ENCODE measurements at regions not wholly inside any gene's neighbourhood (a gene's known extent, or its start where the extent isn't known, plus 50 kb on each side); places are given as distances from the start of the nearest gene placed in this dataset.
"Not testable (repeated sequence)": the region's sequence is repeated elsewhere in the genome, so short reads cannot be mapped to it uniquely, and the experiment has no call there.

- H3K27me3 ChIP-seq (ENCODE audit: control insufficient read depth, insufficient read depth, low read length); H3K9me3 ChIP-seq (ENCODE audit: control insufficient read depth, insufficient read depth, low read length); H3K4me1 ChIP-seq (ENCODE audit: control insufficient read depth, insufficient read depth, low read length); H3K9ac ChIP-seq (ENCODE audit: low read depth, low read length); H3K4me3 ChIP-seq (ENCODE audit: low read depth, low read length); H3K36me3 ChIP-seq (ENCODE audit: control insufficient read depth, insufficient read depth, low read length): not testable (repeated sequence)
These were observed 554.0 kb downstream of the PCDH11X start for GRCh38 chrX:92333194-92333593.

GRCh38 chrX:92351065-92351464 is 571.9 kb downstream of the PCDH11X start:
- not testable (repeated sequence) for H3K4me1 ChIP-seq (ENCODE audit: control insufficient read depth, insufficient read depth, low read length); H3K27me3 ChIP-seq (ENCODE audit: control insufficient read depth, insufficient read depth, low read length); H3K9ac ChIP-seq (ENCODE audit: low read depth, low read length); H3K36me3 ChIP-seq (ENCODE audit: control insufficient read depth, insufficient read depth, low read length); H3K9me3 ChIP-seq (ENCODE audit: control insufficient read depth, insufficient read depth, low read length); H3K4me3 ChIP-seq (ENCODE audit: low read depth, low read length)

GRCh38 chrX:92351511-92351910 is 572.3 kb downstream of the PCDH11X start:
- no peak overlapping the region for H3K4me3 ChIP-seq (ENCODE audit: low read depth, low read length)

More at GRCh38 chrX:92351511-92351910, 572.3 kb downstream of the PCDH11X start:
- Histone ChIP-seq H3K27me3 (ENCODE audit: control insufficient read depth, insufficient read depth, low read length) (no peaks in the 10 kb centered on the region), H3K4me1 (ENCODE audit: control insufficient read depth, insufficient read depth, low read length) (no peaks in the 10 kb centered on the region), H3K9ac (ENCODE audit: low read depth, low read length) (no peak overlapping the region), H3K36me3 (ENCODE audit: control insufficient read depth, insufficient read depth, low read length) (no peaks in the 10 kb centered on the region), H3K9me3 (ENCODE audit: control insufficient read depth, insufficient read depth, low read length) (no peaks in the 10 kb centered on the region)

Data from iPS-15b (cell line).